HG02759 (cell line): ENCODE measurements at regions not wholly inside any gene's neighbourhood (a gene's known extent, or its start where the extent isn't known, plus 50 kb on each side); places are given as distances from the start of the nearest gene placed in this dataset.
A peak's percentile ranks its signal among the peaks of the same experiment; 100 is the strongest.
"Not testable (repeated sequence)": the region's sequence is repeated elsewhere in the genome, so short reads cannot be mapped to it uniquely, and the experiment has no call there.

Source experiments
- ATAC-seq: cut with Tn5 transposase; IDR thresholded peaks from one replicate; pipeline ENCODE4 v1.9.1; 2021; ENCODE audit warnings: mild to moderate bottlenecking, moderate library complexity; ENCODE audit not compliant: unreplicated experiment

GRCh38 chr3:140859592-140860336 is 81.9 kb upstream of the SLC25A36 start:
- no peak for ATAC-seq

- peak; percentile 55 for ATAC-seq
Measured at GRCh38 chr3:140863580-140864009, 78.0 kb upstream of the SLC25A36 start.

GRCh38 chr3:140870351-140870750 is 71.3 kb upstream of the SLC25A36 start:
- no peak for ATAC-seq

- ATAC-seq: no peak
Measured at GRCh38 chr3:140871022-140871421, 70.6 kb upstream of the SLC25A36 start.

GRCh38 chr3:140872165-140872564 is 69.5 kb upstream of the SLC25A36 start:
- not testable (repeated sequence) for ATAC-seq

GRCh38 chr3:140883428-140884040 is 58.1 kb upstream of the SLC25A36 start:
- no peak for ATAC-seq

GRCh38 chr3:140885697-140886096 is 55.9 kb upstream of the SLC25A36 start:
- ATAC-seq: not testable (repeated sequence)
